Tibial nerve (tissue), 4 donors: ENCODE measurements at regions not wholly inside any gene's neighbourhood (a gene's known extent, or its start where the extent isn't known, plus 50 kb on each side); places are given as distances from the start of the nearest gene placed in this dataset.

Source experiments
- DNase-seq, 2 donors: peaks; one replicate each; pipeline ENCODE4 v3.0.0-alpha.2; 2019; ENCODE audit warnings: low spot score in 2 of 2
- H3K27ac ChIP-seq, 4 donors: fragments of 200-600 bp; sonication (generic) in 3 of 4; one replicate each; pipeline ENCODE4 v1.5.1; 2017 to 2019; ENCODE audit warnings: mild to moderate bottlenecking in 1 of 4
- H3K27me3 ChIP-seq, 2 donors: fragments of 200-600 bp; sonication (generic) in 1 of 2; one replicate each; pipeline versions ENCODE4 v1.5.1 to v1.6.0; 2017 to 2019
- H3K36me3 ChIP-seq, 3 donors: fragments of 200-600 bp; sonication (generic); one replicate each; pipeline ENCODE4 v1.5.1; 2018 to 2019
- H3K4me1 ChIP-seq, 4 donors: fragments of 200-600 bp; sonication (generic) in 3 of 4; one replicate each; pipeline ENCODE4 v1.5.1; 2017 to 2019
- H3K4me3 ChIP-seq, 4 donors: fragments of 200-600 bp; sonication (generic) in 3 of 4; one replicate each; pipeline ENCODE4 v1.5.1; 2017 to 2019; ENCODE audit warnings: mild to moderate bottlenecking in 1 of 4, moderate library complexity in 1 of 4
- H3K9me3 ChIP-seq, 4 donors: fragments of 200-600 bp; sonication (generic) in 3 of 4; one replicate each; pipeline ENCODE4 v1.5.1; 2017 to 2019
- EP300 ChIP-seq, 2 donors: sonication (generic); formaldehyde crosslinking; IDR thresholded peaks; one replicate each; pipeline ENCODE4 v1.6.1; 2017; ENCODE audit warnings: antibody characterized with exemption in 2 of 2, mild to moderate bottlenecking in 1 of 2
- POLR2A ChIP-seq, 2 donors: fragments of 450-650 bp; IDR thresholded peaks; one replicate each; pipeline ENCODE4 v1.6.1; 2017; ENCODE audit warnings: antibody characterized with exemption in 2 of 2, mild to moderate bottlenecking in 2 of 2, moderate library complexity in 2 of 2
- WGBS, 2 donors: methylation state at CpG; one replicate each; pipeline ENCODE4 v1.1.5; 2018; 5-methylcytosine and 5-hydroxymethylcytosine counted together
- TF ChIP-seq, protein P1 (sequence below), 5 experiments: fragments of 200-600 bp in 3 of 5; fragments of 450-650 bp in 2 of 5; sonication (generic) in 3 of 5; IDR thresholded peaks; one replicate each; pipeline ENCODE4 v1.5.1; 2016 to 2019; ENCODE audit warnings: antibody characterized with exemption in 5 of 5, mild to moderate bottlenecking in 3 of 5, moderate library complexity in 2 of 5

DNA sequence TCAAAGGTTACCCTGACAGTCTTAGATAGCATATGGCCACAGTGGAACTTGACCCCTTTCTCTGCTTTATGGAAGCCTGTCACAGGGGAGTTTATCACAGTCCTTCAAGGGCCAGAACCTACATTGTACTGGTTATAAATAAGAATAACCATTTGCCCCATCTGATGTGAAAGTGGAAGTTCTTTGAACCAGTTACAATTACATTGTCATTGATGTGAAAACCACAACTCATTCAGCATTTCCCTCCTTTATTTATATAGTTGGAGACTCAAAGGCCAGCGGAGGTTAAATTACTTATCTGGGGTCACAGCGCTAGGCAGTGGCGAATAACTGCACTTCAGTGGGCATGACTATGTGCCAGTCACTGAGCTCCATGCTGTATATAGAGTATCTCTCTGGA is 60.5 kb upstream of the TBC1D5 start:
- WGBS, 2 donors = 71 to 78% methylated on average over 3 of the region's 3 CpGs
- Histone ChIP-seq H3K4me3 (no peak overlapping the region), H3K9me3 (no peaks in the 10 kb centered on the region), H3K27ac (no peak overlapping the region), H3K4me1 (no peaks in the 10 kb centered on the region), H3K36me3 (no peaks in the 10 kb centered on the region), H3K27me3 (no peaks in the 10 kb centered on the region)
- TF ChIP-seq EP300 (IDR thresholded peaks at IDR 0.05) (no peak), POLR2A (IDR thresholded peaks at IDR 0.05) (no peak)
- TF ChIP-seq, protein P1, sequence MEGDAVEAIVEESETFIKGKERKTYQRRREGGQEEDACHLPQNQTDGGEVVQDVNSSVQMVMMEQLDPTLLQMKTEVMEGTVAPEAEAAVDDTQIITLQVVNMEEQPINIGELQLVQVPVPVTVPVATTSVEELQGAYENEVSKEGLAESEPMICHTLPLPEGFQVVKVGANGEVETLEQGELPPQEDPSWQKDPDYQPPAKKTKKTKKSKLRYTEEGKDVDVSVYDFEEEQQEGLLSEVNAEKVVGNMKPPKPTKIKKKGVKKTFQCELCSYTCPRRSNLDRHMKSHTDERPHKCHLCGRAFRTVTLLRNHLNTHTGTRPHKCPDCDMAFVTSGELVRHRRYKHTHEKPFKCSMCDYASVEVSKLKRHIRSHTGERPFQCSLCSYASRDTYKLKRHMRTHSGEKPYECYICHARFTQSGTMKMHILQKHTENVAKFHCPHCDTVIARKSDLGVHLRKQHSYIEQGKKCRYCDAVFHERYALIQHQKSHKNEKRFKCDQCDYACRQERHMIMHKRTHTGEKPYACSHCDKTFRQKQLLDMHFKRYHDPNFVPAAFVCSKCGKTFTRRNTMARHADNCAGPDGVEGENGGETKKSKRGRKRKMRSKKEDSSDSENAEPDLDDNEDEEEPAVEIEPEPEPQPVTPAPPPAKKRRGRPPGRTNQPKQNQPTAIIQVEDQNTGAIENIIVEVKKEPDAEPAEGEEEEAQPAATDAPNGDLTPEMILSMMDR (IDR thresholded peaks at IDR 0.05) = no peak
- no peak for DNase-seq

DNA sequence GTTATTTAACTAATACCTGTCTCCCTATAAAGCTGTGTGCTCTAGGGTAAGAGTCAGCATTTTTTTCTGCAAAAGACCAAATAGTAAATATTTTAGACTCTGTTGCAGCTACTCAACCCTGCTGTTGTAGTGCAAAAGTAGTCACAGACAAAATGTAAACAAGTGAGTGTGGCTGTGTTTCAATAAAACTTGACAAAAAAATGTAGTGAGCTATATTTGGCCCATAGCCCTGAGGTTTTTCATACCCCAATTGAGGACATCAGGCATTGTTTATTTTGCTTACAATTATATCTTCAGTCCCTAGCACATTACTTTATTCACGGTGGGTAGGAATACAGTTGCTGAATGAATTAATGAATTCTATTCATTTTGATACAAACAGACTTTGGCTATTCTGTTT is 58.7 kb upstream of the TBC1D5 start:
- Histone ChIP-seq H3K9me3 (no peaks in the 10 kb centered on the region), H3K27ac (no peak overlapping the region), H3K27me3 (no peaks in the 10 kb centered on the region), H3K4me3 (no peak overlapping the region), H3K4me1 (no peaks in the 10 kb centered on the region), H3K36me3 (no peaks in the 10 kb centered on the region)
- 19 to 44% methylated on average over 1 of the region's 1 CpG for WGBS, 2 donors
- TF ChIP-seq, protein P1 (IDR thresholded peaks at IDR 0.05) = no peak
- TF ChIP-seq EP300 (IDR thresholded peaks at IDR 0.05) = no peak
- TF ChIP-seq POLR2A (IDR thresholded peaks at IDR 0.05) = no peak
- no peak for DNase-seq

DNA sequence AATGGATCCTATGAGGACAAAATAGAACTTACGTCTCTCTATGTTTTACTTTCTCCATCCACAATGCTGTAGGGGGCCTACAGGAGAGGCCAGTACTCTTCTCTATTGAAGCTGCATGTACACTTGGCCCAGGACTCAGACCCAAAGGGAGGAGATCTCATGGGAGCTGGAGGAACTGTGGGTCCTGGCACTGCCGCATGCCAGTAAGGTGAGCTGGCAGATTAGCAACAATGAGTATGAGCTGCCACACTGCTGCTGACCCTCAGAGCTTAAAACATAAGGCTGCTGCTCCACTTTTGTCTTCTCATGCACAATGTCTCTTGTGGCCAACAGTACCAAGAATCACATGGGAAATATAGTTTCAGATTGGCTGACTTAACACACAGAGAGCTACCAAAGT is 57.8 kb upstream of the TBC1D5 start:
- Histone ChIP-seq H3K36me3 (no peaks in the 10 kb centered on the region), H3K27me3 (no peaks in the 10 kb centered on the region), H3K4me1 (no peaks in the 10 kb centered on the region), H3K27ac (no peak overlapping the region), H3K4me3 (no peak overlapping the region), H3K9me3 (no peaks in the 10 kb centered on the region)
- no peak for TF ChIP-seq POLR2A (IDR thresholded peaks at IDR 0.05)
- TF ChIP-seq EP300 (IDR thresholded peaks at IDR 0.05) = no peak
- TF ChIP-seq, protein P1 (IDR thresholded peaks at IDR 0.05) = no peak
- 64 to 92% methylated on average over 2 of the region's 2 CpGs for WGBS, 2 donors
- DNase-seq = no peak

DNA sequence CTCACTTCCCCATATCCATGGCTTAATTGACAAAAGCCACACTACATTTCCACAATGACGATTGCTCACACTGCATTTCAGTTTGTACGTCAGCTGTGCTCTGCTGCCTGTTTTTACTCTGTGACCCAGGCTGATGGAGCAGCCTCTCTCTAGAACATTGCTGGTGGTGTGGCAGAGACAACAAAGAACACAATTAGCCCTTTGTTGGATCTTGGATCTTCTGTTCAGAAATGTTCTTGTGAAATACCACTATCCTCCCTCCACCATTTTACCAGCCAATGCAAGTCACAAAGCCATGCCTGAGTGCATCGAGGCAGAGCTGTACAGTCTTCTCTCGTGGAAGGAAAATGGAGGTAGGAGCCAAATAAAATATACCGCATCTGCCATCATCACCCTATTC is 56.9 kb upstream of the TBC1D5 start:
- no peaks in the 10 kb centered on the region for H3K36me3 ChIP-seq
- TF ChIP-seq, protein P1 (IDR thresholded peaks at IDR 0.05) = no peak
- TF ChIP-seq EP300 (IDR thresholded peaks at IDR 0.05) (no peak), POLR2A (IDR thresholded peaks at IDR 0.05) (no peak)
- H3K4me1 ChIP-seq = no peaks in the 10 kb centered on the region
- H3K27ac ChIP-seq = no peak overlapping the region
- no peaks in the 10 kb centered on the region for H3K27me3 ChIP-seq
- DNase-seq = no peak
- 59 to 64% methylated on average over 5 of the region's 5 CpGs for WGBS, 2 donors
- H3K4me3 ChIP-seq = no peak overlapping the region
- no peaks in the 10 kb centered on the region for H3K9me3 ChIP-seq

DNA sequence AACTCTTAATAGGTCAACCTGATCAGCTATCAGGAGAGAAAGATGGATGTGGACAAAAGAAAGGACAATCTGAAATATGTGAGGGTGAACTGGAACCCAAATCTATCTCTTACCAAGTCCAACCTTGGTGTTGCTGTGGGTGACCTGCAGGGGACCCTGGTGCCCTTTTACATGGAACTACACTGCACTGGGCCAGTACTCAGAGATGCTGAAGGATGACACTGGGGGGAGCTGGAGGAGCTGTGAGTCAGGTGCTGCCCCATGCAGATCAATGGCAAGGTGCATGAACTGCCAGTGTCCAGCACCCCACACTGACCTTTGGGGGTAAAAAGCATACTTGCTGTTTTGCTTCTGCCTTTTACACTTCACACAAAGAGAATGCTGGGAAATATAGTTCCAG is 55.6 kb upstream of the TBC1D5 start:
- Histone ChIP-seq H3K36me3 (no peaks in the 10 kb centered on the region), H3K4me1 (no peaks in the 10 kb centered on the region), H3K27ac (no peak overlapping the region), H3K4me3 (no peak overlapping the region), H3K9me3 (no peaks in the 10 kb centered on the region), H3K27me3 (no peaks in the 10 kb centered on the region)
- TF ChIP-seq EP300 (IDR thresholded peaks at IDR 0.05) (no peak), POLR2A (IDR thresholded peaks at IDR 0.05) (no peak)
- TF ChIP-seq, protein P1 (IDR thresholded peaks at IDR 0.05) = no peak
- no peak for DNase-seq
